Neural progenitor cell (in vitro differentiated cells): ENCODE measurements at regions not wholly inside any gene's neighbourhood (a gene's known extent, or its start where the extent isn't known, plus 50 kb on each side); places are given as distances from the start of the nearest gene placed in this dataset.

Experiments
- EZH2 ChIP-seq: fragments of 200-600 bp; sonication (generic); IDR thresholded peaks from 2 replicates; pipeline ENCODE4 v1.6.1; 2017; ENCODE audit warnings: antibody characterized with exemption, mild to moderate bottlenecking, moderate library complexity
- TF ChIP-seq, protein P1 (sequence below): fragments of 200-600 bp; sonication (generic); IDR thresholded peaks from 2 replicates; pipeline ENCODE4 v1.5.1; 2017; ENCODE audit warnings: antibody characterized with exemption, mild to moderate bottlenecking

DNA sequence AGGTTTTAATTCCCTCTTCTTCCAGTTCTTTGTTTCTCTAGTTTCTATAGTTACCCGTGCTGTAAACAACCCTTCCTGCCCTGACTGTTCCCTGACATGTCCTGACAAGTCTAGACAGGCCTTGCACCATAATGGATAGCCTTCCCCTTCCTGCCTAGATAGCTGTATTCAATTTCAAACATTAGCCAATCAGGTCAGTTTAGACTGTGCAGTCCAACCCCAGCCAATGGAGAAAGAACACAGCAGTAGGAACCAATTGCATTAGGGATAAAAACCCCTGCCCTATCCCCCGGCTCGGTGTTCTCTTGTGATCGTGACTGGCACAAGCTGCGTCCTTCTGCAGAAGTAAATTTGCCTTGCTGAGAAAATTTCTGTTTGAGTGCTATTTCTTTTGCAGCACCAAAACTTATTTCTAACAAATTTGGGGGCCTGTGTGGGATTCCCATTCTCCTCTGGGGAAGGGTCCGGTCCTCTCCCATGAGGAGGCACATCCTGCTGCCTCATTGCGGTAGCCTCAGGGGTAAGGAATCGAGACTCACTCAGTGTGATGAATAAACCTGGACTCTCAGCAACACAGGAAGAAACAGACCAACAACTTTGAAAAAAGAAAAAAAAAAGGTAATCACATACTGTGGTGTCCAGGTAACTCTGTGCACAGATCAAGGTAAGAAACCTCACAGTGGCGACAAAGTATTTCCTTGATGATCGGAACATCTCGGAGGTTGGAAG is 248.7 kb upstream of the ECI2 start:
- TF ChIP-seq, protein P1, sequence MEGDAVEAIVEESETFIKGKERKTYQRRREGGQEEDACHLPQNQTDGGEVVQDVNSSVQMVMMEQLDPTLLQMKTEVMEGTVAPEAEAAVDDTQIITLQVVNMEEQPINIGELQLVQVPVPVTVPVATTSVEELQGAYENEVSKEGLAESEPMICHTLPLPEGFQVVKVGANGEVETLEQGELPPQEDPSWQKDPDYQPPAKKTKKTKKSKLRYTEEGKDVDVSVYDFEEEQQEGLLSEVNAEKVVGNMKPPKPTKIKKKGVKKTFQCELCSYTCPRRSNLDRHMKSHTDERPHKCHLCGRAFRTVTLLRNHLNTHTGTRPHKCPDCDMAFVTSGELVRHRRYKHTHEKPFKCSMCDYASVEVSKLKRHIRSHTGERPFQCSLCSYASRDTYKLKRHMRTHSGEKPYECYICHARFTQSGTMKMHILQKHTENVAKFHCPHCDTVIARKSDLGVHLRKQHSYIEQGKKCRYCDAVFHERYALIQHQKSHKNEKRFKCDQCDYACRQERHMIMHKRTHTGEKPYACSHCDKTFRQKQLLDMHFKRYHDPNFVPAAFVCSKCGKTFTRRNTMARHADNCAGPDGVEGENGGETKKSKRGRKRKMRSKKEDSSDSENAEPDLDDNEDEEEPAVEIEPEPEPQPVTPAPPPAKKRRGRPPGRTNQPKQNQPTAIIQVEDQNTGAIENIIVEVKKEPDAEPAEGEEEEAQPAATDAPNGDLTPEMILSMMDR = no peak
- no peak for TF ChIP-seq EZH2
